OCI-LY7 (cell line): ENCODE measurements at regions not wholly inside any gene's neighbourhood (a gene's known extent, or its start where the extent isn't known, plus 50 kb on each side); places are given as distances from the start of the nearest gene placed in this dataset.

Experiments used
- BruUV-seq: library from RNA; stranded (reverse); fragments of 400-500 nt; replicated peaks from 2 replicates; lab custom pipeline; 2021; lab: Mats Ljungman, UMichigan
- CTCF ChIA-PET: fragments of 300-600 bp; sonication (Branson Sonifier 250); formaldehyde crosslinking; loops from one replicate; lab custom pipeline; 2022; ENCODE audit warnings: antibody characterized with exemption; ENCODE audit not compliant: unreplicated experiment; lab: Charles Lee
- POLR2A ChIA-PET: fragments of 300-600 bp; sonication (Branson Sonifier 250); formaldehyde crosslinking; loops from one replicate; lab custom pipeline; 2022; ENCODE audit warnings: antibody characterized with exemption; lab: Charles Lee
- DNase-seq: peaks from one replicate; pipeline ENCODE4 v3.0.0-alpha.2; 2015; ENCODE audit warnings: low spot score
- H2AFZ ChIP-seq: fragments of 200-600 bp; sonication (generic), shearing (Covaris generic); 2 replicates; pipeline ENCODE4 v1.6.1; 2014; ENCODE audit warnings: mild to moderate bottlenecking, antibody characterized with exemption, low read length, moderate library complexity
- H3K27ac ChIP-seq: fragments of 200-600 bp; sonication (generic); 2 replicates; pipeline ENCODE4 v1.5.1; 2014; ENCODE audit warnings: mixed run types, low read depth, mild to moderate bottlenecking, moderate library complexity, low read length, inconsistent platforms; ENCODE audit not compliant: poor library complexity, severe bottlenecking
- H3K36me3 ChIP-seq: fragments of 200-600 bp; sonication (generic); 2 replicates; pipeline ENCODE4 v1.6.1; 2014; ENCODE audit warnings: mild to moderate bottlenecking, antibody characterized with exemption, low read length, moderate library complexity, mixed read lengths; ENCODE audit not compliant: insufficient read depth
- H3K4me1 ChIP-seq: fragments of 200-600 bp; sonication (generic); 2 replicates; pipeline ENCODE4 v1.5.1; 2014; ENCODE audit warnings: mild to moderate bottlenecking, low read length; ENCODE audit not compliant: insufficient read depth, poor library complexity, severe bottlenecking
- H3K4me2 ChIP-seq: fragments of 200-600 bp; sonication (generic); 2 replicates; pipeline ENCODE4 v1.6.1; 2014; ENCODE audit warnings: mild to moderate bottlenecking, low read length
- H3K4me3 ChIP-seq: fragments of 200-600 bp; sonication (generic); 2 replicates; pipeline ENCODE4 v1.5.1; 2014; ENCODE audit warnings: mild to moderate bottlenecking, low read depth, low read length; ENCODE audit not compliant: poor library complexity, severe bottlenecking
- H3K79me2 ChIP-seq: fragments of 200-600 bp; sonication (generic); 2 replicates; pipeline ENCODE4 v1.6.1; 2016; ENCODE audit warnings: low read depth, mild to moderate bottlenecking, low read length, moderate library complexity, mixed read lengths; ENCODE audit not compliant: insufficient read depth
- H3K9me2 ChIP-seq: fragments of 200-600 bp; sonication (generic); 2 replicates; pipeline ENCODE4 v1.6.1; 2016; ENCODE audit warnings: mild to moderate bottlenecking, low read length, mixed read lengths; ENCODE audit not compliant: insufficient read depth
- H3K9me3 ChIP-seq: fragments of 200-600 bp; sonication (generic); 2 replicates; pipeline ENCODE4 v1.6.1; 2014; ENCODE audit warnings: mild to moderate bottlenecking, mixed run types, low read length, mixed read lengths
- H4K20me1 ChIP-seq: fragments of 200-600 bp; sonication (generic); 2 replicates; pipeline ENCODE4 v1.6.1; 2014; ENCODE audit warnings: mild to moderate bottlenecking, antibody characterized with exemption, low read length, moderate library complexity, mixed read lengths; ENCODE audit not compliant: insufficient read depth
- EZH2phosphoT487 ChIP-seq: fragments of 200-600 bp; sonication (generic); IDR thresholded peaks from 2 replicates; pipeline ENCODE4 v1.6.1; 2018; ENCODE audit warnings: low read depth, borderline replicate concordance, mild to moderate bottlenecking, mixed run types, antibody characterized with exemption, low read length, moderate library complexity, mixed read lengths
- intact Hi-C: fragments of 100-400 bp; cut with micrococcal nuclease; formaldehyde crosslinking; loops from one replicate; pipeline ENCODE4 v1.10.0; 2022; ENCODE audit not compliant: unreplicated experiment
- TF ChIP-seq, protein P1 (sequence below): fragments of 200-600 bp; sonication (generic); conservative IDR thresholded peaks from 2 replicates; pipeline ENCODE4 v1.5.1; 2014; ENCODE audit warnings: mild to moderate bottlenecking, antibody characterized with exemption, low read length, moderate library complexity, mixed read lengths

- Histone ChIP-seq H2AFZ (no peak overlapping the region), H3K79me2 (no peaks in the 10 kb centered on the region), H3K27ac (no peak overlapping the region), H3K4me1 (no peaks in the 10 kb centered on the region), H4K20me1 (no peaks in the 10 kb centered on the region), H3K36me3 (no peaks in the 10 kb centered on the region), H3K9me2 (no peaks in the 10 kb centered on the region; the same call in 1 of the 2 replicates), H3K9me3 (no peaks in the 10 kb centered on the region), H3K4me2 (no peak overlapping the region), H3K4me3 (no peak overlapping the region)
- POLR2A ChIA-PET, result interaction anchor here (0.7 to 0.9 kb wide), 2 partner anchors 20 to 308 kb away, joined by 3 to 4 read pairs; no protein-coding TSS in a partner anchor
- CTCF ChIA-PET, result no interaction called here
- DNase-seq, result no peak
- BruUV-seq, result no TSS peak
- intact Hi-C loops, result no loop called here
- TF ChIP-seq, protein P1, sequence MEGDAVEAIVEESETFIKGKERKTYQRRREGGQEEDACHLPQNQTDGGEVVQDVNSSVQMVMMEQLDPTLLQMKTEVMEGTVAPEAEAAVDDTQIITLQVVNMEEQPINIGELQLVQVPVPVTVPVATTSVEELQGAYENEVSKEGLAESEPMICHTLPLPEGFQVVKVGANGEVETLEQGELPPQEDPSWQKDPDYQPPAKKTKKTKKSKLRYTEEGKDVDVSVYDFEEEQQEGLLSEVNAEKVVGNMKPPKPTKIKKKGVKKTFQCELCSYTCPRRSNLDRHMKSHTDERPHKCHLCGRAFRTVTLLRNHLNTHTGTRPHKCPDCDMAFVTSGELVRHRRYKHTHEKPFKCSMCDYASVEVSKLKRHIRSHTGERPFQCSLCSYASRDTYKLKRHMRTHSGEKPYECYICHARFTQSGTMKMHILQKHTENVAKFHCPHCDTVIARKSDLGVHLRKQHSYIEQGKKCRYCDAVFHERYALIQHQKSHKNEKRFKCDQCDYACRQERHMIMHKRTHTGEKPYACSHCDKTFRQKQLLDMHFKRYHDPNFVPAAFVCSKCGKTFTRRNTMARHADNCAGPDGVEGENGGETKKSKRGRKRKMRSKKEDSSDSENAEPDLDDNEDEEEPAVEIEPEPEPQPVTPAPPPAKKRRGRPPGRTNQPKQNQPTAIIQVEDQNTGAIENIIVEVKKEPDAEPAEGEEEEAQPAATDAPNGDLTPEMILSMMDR, result no peak
- no peak for TF ChIP-seq EZH2phosphoT487
Observed at GRCh38 chr5:58370606-58371005, 89.3 kb downstream of the PLK2 start.

GRCh38 chr5:58369513-58370190, 90.2 kb downstream of the PLK2 start:
- H3K4me1 ChIP-seq, result no peaks in the 10 kb centered on the region
- BruUV-seq, result no TSS peak
- no peaks in the 10 kb centered on the region; the same call in 1 of the 2 replicates for H3K9me2 ChIP-seq
- no peak overlapping the region for H3K27ac ChIP-seq
- H3K36me3 ChIP-seq, result no peaks in the 10 kb centered on the region
- intact Hi-C loops, result no loop called here
- POLR2A ChIA-PET, result interaction anchor here (0.9 kb wide), 1 partner anchor 21 kb away, joined by 3 read pairs; no protein-coding TSS in a partner anchor
- DNase-seq, result no peak
- TF ChIP-seq, protein P1, result no peak
- no peak for TF ChIP-seq EZH2phosphoT487
- no peak overlapping the region for H3K4me2 ChIP-seq
- H3K79me2 ChIP-seq, result no peaks in the 10 kb centered on the region
- H3K9me3 ChIP-seq, result no peaks in the 10 kb centered on the region
- no peaks in the 10 kb centered on the region for H4K20me1 ChIP-seq
- H2AFZ ChIP-seq, result no peak overlapping the region
- H3K4me3 ChIP-seq, result no peak overlapping the region
- CTCF ChIA-PET, result no interaction called here

DNA sequence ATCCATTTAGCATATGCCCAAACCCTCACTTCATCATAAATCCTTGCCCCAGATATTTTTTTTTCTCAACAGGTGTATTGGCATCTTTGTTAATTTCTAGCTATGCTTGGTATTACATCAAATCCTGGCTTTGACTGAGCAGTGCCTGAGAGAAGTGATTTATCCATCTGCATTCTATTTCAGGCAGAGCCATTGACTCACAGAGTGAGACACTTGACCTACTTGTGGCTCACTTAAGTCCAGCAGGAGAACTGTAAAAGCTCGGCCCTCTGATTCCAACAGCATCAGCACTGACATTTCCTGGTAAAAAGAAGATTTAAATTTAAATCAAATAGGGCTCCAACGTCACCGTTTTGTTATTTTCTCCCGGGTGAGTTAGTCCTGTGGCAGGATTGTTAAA, 93.4 kb downstream of the PLK2 start:
- CTCF ChIA-PET, result no interaction called here

More for the DNA sequence above, 93.4 kb downstream of the PLK2 start:
- BruUV-seq, result no TSS peak
- Histone ChIP-seq H3K9me3 (no peaks in the 10 kb centered on the region), H4K20me1 (no peaks in the 10 kb centered on the region), H3K79me2 (no peaks in the 10 kb centered on the region), H3K36me3 (no peaks in the 10 kb centered on the region), H3K4me1 (no peaks in the 10 kb centered on the region), H3K9me2 (no peaks in the 10 kb centered on the region; the same call in 1 of the 2 replicates), H3K27ac (no peak overlapping the region), H3K4me2 (no peak overlapping the region), H2AFZ (no peak overlapping the region), H3K4me3 (no peak overlapping the region)
- POLR2A ChIA-PET, result no interaction called here
- TF ChIP-seq, protein P1, result no peak
- TF ChIP-seq EZH2phosphoT487, result no peak
- no peak for DNase-seq
- intact Hi-C loops, result no loop called here
